ENCODE measurements at regions not wholly inside any gene's neighbourhood (a gene's known extent, or its start where the extent isn't known, plus 50 kb on each side); places are given as distances from the start of the nearest gene placed in this dataset.
"Not testable (repeated sequence)": the region's sequence is repeated elsewhere in the genome, so short reads cannot be mapped to it uniquely, and the experiment has no call there.

DNA sequence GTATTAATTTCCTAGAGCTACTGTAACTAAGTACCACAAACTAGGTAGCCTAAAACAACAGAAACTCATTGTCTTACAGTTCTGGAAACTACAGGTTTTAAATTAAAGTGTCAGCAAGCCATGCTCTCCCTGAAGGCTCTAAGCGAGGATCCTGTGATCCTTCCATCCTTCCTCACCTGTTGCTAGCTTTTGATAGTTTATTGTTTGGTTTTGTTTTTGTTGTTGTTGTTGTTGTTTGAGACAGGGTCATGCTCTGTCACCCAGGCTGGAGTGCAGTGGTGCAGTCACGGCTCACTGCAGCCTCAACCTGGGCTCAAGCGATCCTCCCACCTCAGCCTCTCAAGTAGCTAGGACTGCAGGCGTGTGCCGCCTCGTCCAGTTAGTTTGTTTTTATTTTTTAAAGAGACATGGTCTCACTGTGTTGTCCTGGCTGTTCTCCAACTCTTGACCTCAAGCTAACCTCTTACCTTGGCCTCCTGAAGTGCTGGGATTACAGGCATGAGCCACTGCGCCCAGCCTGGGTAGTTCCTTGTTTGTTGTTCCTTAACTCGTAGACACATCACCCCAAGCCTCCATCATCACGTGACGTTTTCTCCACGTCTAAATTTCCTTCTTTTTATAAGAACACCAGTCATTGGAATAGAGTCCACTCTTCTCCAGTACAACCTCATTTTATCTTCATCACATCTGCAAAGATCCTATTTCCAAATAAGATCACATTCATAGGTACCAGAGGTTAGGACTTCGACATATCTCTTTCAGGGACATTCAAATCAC, 109.1 kb downstream of the AKR1D1 start:
- H3K4me3 ChIP-seq (ENCODE audit: low read depth, low read length): no peak overlapping the region
- TF ChIP-seq, protein P1, sequence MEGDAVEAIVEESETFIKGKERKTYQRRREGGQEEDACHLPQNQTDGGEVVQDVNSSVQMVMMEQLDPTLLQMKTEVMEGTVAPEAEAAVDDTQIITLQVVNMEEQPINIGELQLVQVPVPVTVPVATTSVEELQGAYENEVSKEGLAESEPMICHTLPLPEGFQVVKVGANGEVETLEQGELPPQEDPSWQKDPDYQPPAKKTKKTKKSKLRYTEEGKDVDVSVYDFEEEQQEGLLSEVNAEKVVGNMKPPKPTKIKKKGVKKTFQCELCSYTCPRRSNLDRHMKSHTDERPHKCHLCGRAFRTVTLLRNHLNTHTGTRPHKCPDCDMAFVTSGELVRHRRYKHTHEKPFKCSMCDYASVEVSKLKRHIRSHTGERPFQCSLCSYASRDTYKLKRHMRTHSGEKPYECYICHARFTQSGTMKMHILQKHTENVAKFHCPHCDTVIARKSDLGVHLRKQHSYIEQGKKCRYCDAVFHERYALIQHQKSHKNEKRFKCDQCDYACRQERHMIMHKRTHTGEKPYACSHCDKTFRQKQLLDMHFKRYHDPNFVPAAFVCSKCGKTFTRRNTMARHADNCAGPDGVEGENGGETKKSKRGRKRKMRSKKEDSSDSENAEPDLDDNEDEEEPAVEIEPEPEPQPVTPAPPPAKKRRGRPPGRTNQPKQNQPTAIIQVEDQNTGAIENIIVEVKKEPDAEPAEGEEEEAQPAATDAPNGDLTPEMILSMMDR (IDR thresholded peaks at IDR 0.05; ENCODE audit: control insufficient read depth, extremely low read depth, insufficient read depth): no peak
- no peak for DNase-seq (ENCODE audit: low read depth)

- no peak overlapping the region for H3K4me3 ChIP-seq (ENCODE audit: low read depth, low read length)
- no peak for DNase-seq (ENCODE audit: low read depth)
- TF ChIP-seq, protein P1 (IDR thresholded peaks at IDR 0.05; ENCODE audit: control insufficient read depth, extremely low read depth, insufficient read depth): no peak
Measured at GRCh38 chr7:138186951-138187351, 110.7 kb downstream of the AKR1D1 start.

DNA sequence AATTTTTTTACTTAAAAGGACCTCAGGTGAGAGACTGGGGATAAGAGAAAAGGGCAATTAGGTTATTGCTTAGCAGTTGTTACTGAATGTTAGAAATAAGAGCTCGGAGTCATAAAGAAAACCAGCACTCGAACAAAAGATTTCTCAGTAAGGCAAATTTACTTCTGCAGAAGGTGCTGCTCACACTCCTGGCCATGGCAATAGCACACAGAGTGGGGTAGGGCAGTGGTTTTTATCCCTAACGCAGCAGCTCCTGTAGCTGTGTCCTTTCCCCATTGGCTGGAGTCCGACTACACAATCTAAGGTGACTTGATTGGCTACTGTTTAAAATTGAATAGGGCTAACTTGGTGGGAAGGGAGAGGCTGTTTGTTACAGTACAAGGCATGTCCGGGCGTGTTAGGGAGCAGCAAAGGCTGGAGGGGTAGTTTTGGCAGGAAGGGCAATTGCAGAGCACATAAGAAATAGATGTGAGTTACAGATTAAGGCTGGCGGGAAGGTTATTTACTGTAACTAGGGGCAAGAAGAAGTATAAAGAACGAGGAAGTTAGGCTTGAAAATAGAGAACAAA, 112.1 kb downstream of the AKR1D1 start:
- no peak for DNase-seq (ENCODE audit: low read depth)
- TF ChIP-seq, protein P1 (IDR thresholded peaks at IDR 0.05; ENCODE audit: control insufficient read depth, extremely low read depth, insufficient read depth): no peak
- H3K4me3 ChIP-seq (ENCODE audit: low read depth, low read length): no peak overlapping the region

DNA sequence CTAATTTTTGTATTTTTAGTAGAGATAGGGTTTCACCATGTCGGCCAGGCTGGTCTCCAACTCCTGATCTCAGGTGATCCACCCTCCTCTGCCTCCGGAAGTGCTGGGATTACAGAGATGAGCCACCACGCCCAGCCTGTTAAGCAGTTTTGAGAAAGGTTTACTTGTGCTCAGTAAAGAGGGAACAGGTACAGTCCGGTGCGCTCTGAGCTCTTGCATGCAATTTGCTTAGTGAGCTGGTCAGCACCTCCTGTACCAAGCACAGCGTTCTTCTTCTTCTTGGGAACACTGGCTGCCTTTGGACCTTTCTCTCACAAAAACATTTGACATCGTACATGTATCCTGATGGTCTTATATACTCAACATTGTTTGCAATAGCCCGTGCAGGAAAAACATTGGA, 118.3 kb downstream of the AKR1D1 start:
- peak; percentile 35 for DNase-seq (ENCODE audit: low read depth)
- no peak overlapping the region for H3K4me3 ChIP-seq (ENCODE audit: low read depth, low read length)
- TF ChIP-seq, protein P1 (IDR thresholded peaks at IDR 0.05; ENCODE audit: control insufficient read depth, extremely low read depth, insufficient read depth): no peak

DNA sequence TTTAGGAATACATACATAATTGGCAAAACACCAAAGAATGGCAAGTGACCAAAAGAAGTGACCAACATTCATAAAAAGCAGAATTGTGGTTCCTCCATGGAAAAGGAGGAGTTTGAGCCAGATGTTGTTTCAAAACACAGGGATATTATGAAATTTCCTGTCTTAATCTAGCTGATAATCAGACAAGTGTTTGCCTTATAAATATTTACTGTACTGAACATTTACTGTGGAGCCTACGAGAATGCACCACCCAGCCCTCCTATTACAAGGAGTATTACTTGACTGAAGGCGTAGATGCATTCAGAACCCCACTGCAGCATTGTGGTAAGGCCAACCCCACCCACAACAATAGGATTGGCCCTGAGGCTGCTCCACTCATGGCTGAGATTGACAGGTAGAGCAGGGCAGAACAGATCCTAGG, 118.9 kb downstream of the AKR1D1 start:
- TF ChIP-seq, protein P1 (IDR thresholded peaks at IDR 0.05; ENCODE audit: control insufficient read depth, extremely low read depth, insufficient read depth): no peak

GRCh38 chr7:138196503-138196946, 120.3 kb downstream of the AKR1D1 start:
- DNase-seq (ENCODE audit: low read depth); H3K4me3 ChIP-seq (ENCODE audit: low read depth, low read length): not testable (repeated sequence)

More for the DNA sequence above, 118.9 kb downstream of the AKR1D1 start:
- H3K4me3 ChIP-seq (ENCODE audit: low read depth, low read length): no peak overlapping the region
- DNase-seq (ENCODE audit: low read depth): peak; percentile 61

GRCh38 chr7:138196971-138197896, 121.0 kb downstream of the AKR1D1 start:
- no peak for DNase-seq (ENCODE audit: low read depth)
- H3K4me3 ChIP-seq (ENCODE audit: low read depth, low read length): no peak overlapping the region
- TF ChIP-seq, protein P1 (IDR thresholded peaks at IDR 0.05; ENCODE audit: control insufficient read depth, extremely low read depth, insufficient read depth): no peak

Measured in LNCaP clone FGC (cell line).